ENCODE measurements at regions not wholly inside any gene's neighbourhood (a gene's known extent, or its start where the extent isn't known, plus 50 kb on each side); places are given as distances from the start of the nearest gene placed in this dataset.
"Not testable (repeated sequence)": the region's sequence is repeated elsewhere in the genome, so short reads cannot be mapped to it uniquely, and the experiment has no call there.

- WGBS, 10 experiments = 0 to 83% (median 31%) methylated on average over 1 to 2 of the region's 2 CpGs; no CpG with 5 or more reads in 1 of the 10 experiments
- no peak for ATAC-seq (replicated peaks in 6 of 8)
- no peak overlapping the region for H3K4me3 ChIP-seq
- H3K4me1 ChIP-seq (replicated peaks in 1 of 2) = no peaks in the 10 kb centered on the region
- in situ Hi-C loops (cut with MboI; ENCODE audit: low pct_unique_long_range_greater_than_20kb in 2 of 9, low sequenced_read_pairs in 9 of 9, unreplicated experiment in 9 of 9) = no loop called here
- no peak overlapping the region for H3K27ac ChIP-seq
Measured at GRCh38 chr2:194705398-194705797, 951.6 kb upstream of the SLC39A10 start.

GRCh38 chr2:194700726-194701125 lies 956.3 kb upstream of the SLC39A10 start:
- Histone ChIP-seq H3K27ac (no peak overlapping the region), H3K4me1 (replicated peaks in 1 of 2) (no peaks in the 10 kb centered on the region), H3K4me3 (no peak overlapping the region)
- no peak for ATAC-seq (replicated peaks in 6 of 8)
- in situ Hi-C loops (cut with MboI; ENCODE audit: low pct_unique_long_range_greater_than_20kb in 2 of 9, low sequenced_read_pairs in 9 of 9, unreplicated experiment in 9 of 9) = no loop called here

- Histone ChIP-seq H3K27ac (no peak overlapping the region), H3K4me1 (replicated peaks in 1 of 2) (no peaks in the 10 kb centered on the region), H3K4me3 (no peak overlapping the region)
- in situ Hi-C loops (cut with MboI; ENCODE audit: low pct_unique_long_range_greater_than_20kb in 2 of 9, low sequenced_read_pairs in 9 of 9, unreplicated experiment in 9 of 9) = no loop called here
- WGBS, 10 experiments = 6 to 100% (median 83%) methylated on average over 2 to 3 of the region's 3 CpGs
- ATAC-seq (replicated peaks in 6 of 8) = no peak
Measured at GRCh38 chr2:194700116-194700515, 956.9 kb upstream of the SLC39A10 start.

- Histone ChIP-seq H3K4me1 (replicated peaks in 1 of 2) (no peaks in the 10 kb centered on the region), H3K27ac (peak overlapping the region in 1 of 2 donors; percentile 10), H3K4me3 (no peak overlapping the region)
- in situ Hi-C loops (cut with MboI; ENCODE audit: low pct_unique_long_range_greater_than_20kb in 2 of 9, low sequenced_read_pairs in 9 of 9, unreplicated experiment in 9 of 9) = no loop called here
- ATAC-seq (replicated peaks in 6 of 8) = no peak
- 0 to 97% (median 72%) methylated on average over 1 to 3 of the region's 3 CpGs for WGBS, 10 experiments
Measured at GRCh38 chr2:194698012-194698411, 959.0 kb upstream of the SLC39A10 start.

GRCh38 chr2:194697439-194697838 lies 959.6 kb upstream of the SLC39A10 start:
- in situ Hi-C loops (cut with MboI; ENCODE audit: low pct_unique_long_range_greater_than_20kb in 2 of 9, low sequenced_read_pairs in 9 of 9, unreplicated experiment in 9 of 9) = no loop called here
- H3K4me3 ChIP-seq = no peak overlapping the region
- no peak for ATAC-seq (replicated peaks in 6 of 8)
- no peak overlapping the region for H3K27ac ChIP-seq
- H3K4me1 ChIP-seq (replicated peaks in 1 of 2) = no peaks in the 10 kb centered on the region

GRCh38 chr2:194696690-194697089 lies 960.3 kb upstream of the SLC39A10 start:
- no peaks in the 10 kb centered on the region for H3K4me1 ChIP-seq (replicated peaks in 1 of 2)
- no peak for ATAC-seq (replicated peaks in 6 of 8)
- H3K27ac ChIP-seq = no peak overlapping the region
- in situ Hi-C loops (cut with MboI; ENCODE audit: low pct_unique_long_range_greater_than_20kb in 2 of 9, low sequenced_read_pairs in 9 of 9, unreplicated experiment in 9 of 9) = no loop called here
- no peak overlapping the region for H3K4me3 ChIP-seq

GRCh38 chr2:194686569-194686968 lies 970.5 kb upstream of the SLC39A10 start:
- H3K27ac ChIP-seq = no peak overlapping the region
- no peak for ATAC-seq (replicated peaks in 6 of 8)
- WGBS, 10 experiments = 0 to 100% (median 85%) methylated on average over 1 to 3 of the region's 3 CpGs
- in situ Hi-C loops (cut with MboI; ENCODE audit: low pct_unique_long_range_greater_than_20kb in 2 of 9, low sequenced_read_pairs in 9 of 9, unreplicated experiment in 9 of 9) = no loop called here
- H3K4me3 ChIP-seq = no peak overlapping the region
- H3K4me1 ChIP-seq (replicated peaks in 1 of 2) = no peaks in the 10 kb centered on the region

GRCh38 chr2:194674043-194674442 lies 983.0 kb upstream of the SLC39A10 start:
- no peak for ATAC-seq (replicated peaks in 6 of 8)
- in situ Hi-C loops (cut with MboI; ENCODE audit: low pct_unique_long_range_greater_than_20kb in 2 of 9, low sequenced_read_pairs in 9 of 9, unreplicated experiment in 9 of 9) = no loop called here
- H3K4me1 ChIP-seq (replicated peaks in 1 of 2) = no peaks in the 10 kb centered on the region
- 0 to 100% (median 68%) methylated on average over 1 of the region's 1 CpG for WGBS, 10 experiments
- H3K4me3 ChIP-seq = no peak overlapping the region
- H3K27ac ChIP-seq = no peak overlapping the region

- Histone ChIP-seq H3K27ac (no peak overlapping the region), H3K4me1 (replicated peaks in 1 of 2) (no peaks in the 10 kb centered on the region), H3K4me3 (no peak overlapping the region)
- in situ Hi-C loops (cut with MboI; ENCODE audit: low pct_unique_long_range_greater_than_20kb in 2 of 9, low sequenced_read_pairs in 9 of 9, unreplicated experiment in 9 of 9) = no loop called here
- WGBS, 10 experiments = 42 to 93% (median 85%) methylated on average over 3 of the region's 3 CpGs; no CpG with 5 or more reads in 3 of the 10 experiments
- no peak for ATAC-seq (replicated peaks in 6 of 8)
Measured at GRCh38 chr2:194672994-194673393, 984.0 kb upstream of the SLC39A10 start.

- peak in 1 of 8 experiments; percentile 23 for ATAC-seq (replicated peaks in 6 of 8)
- peaks cover 0 to 2% of the 10 kb centered on the region in 2 donors for H3K4me1 ChIP-seq (replicated peaks in 1 of 2)
- H3K4me3 ChIP-seq = no peak overlapping the region
- H3K27ac ChIP-seq = no peak overlapping the region
- in situ Hi-C loops (cut with MboI; ENCODE audit: low pct_unique_long_range_greater_than_20kb in 2 of 9, low sequenced_read_pairs in 9 of 9, unreplicated experiment in 9 of 9) = no loop called here
- WGBS, 10 experiments = 39 to 100% (median 86%) methylated on average over 2 of the region's 2 CpGs
Measured at GRCh38 chr2:194661431-194661830, 995.6 kb upstream of the SLC39A10 start.

- H3K4me1 ChIP-seq (replicated peaks in 1 of 2); in situ Hi-C loops (cut with MboI; ENCODE audit: low pct_unique_long_range_greater_than_20kb in 2 of 9, low sequenced_read_pairs in 9 of 9, unreplicated experiment in 9 of 9); ATAC-seq (replicated peaks in 6 of 8); H3K27ac ChIP-seq; H3K4me3 ChIP-seq: not testable (repeated sequence)
- 0 to 94% (median 67%) methylated on average over 1 to 9 of the region's 9 CpGs; no CpG with 5 or more reads in 2 of the 10 experiments for WGBS, 10 experiments
Measured at GRCh38 chr2:194639057-194639456, 1018.0 kb upstream of the SLC39A10 start.

- 3 to 93% (median 67%) methylated on average over 2 to 6 of the region's 6 CpGs; no CpG with 5 or more reads in 2 of the 10 experiments for WGBS, 10 experiments
- H3K4me3 ChIP-seq = no peak overlapping the region
- H3K4me1 ChIP-seq (replicated peaks in 1 of 2) = peaks cover 0 to 3% of the 10 kb centered on the region in 2 donors
- no peak for ATAC-seq (replicated peaks in 6 of 8)
- in situ Hi-C loops (cut with MboI; ENCODE audit: low pct_unique_long_range_greater_than_20kb in 2 of 9, low sequenced_read_pairs in 9 of 9, unreplicated experiment in 9 of 9) = no loop called here
- H3K27ac ChIP-seq = no peak overlapping the region
Measured at GRCh38 chr2:194621945-194622344, 1035.1 kb upstream of the SLC39A10 start.

- Histone ChIP-seq H3K4me1 (replicated peaks in 1 of 2) (peaks cover 0 to 3% of the 10 kb centered on the region in 2 donors), H3K27ac (no peak overlapping the region), H3K4me3 (no peak overlapping the region)
- in situ Hi-C loops (cut with MboI; ENCODE audit: low pct_unique_long_range_greater_than_20kb in 2 of 9, low sequenced_read_pairs in 9 of 9, unreplicated experiment in 9 of 9) = no loop called here
- peak in 4 of 8 experiments; percentile 11 to 72 (median 28) for ATAC-seq (replicated peaks in 6 of 8)
Measured at GRCh38 chr2:194619366-194619765, 1037.7 kb upstream of the SLC39A10 start.

GRCh38 chr2:194618432-194618831 lies 1038.6 kb upstream of the SLC39A10 start:
- in situ Hi-C loops (cut with MboI; ENCODE audit: low pct_unique_long_range_greater_than_20kb in 2 of 9, low sequenced_read_pairs in 9 of 9, unreplicated experiment in 9 of 9) = no loop called here
- Histone ChIP-seq H3K4me3 (no peak overlapping the region), H3K27ac (no peak overlapping the region), H3K4me1 (replicated peaks in 1 of 2) (peaks cover 0 to 3% of the 10 kb centered on the region in 2 donors)
- ATAC-seq (replicated peaks in 6 of 8) = no peak

GRCh38 chr2:194616334-194616733 lies 1040.7 kb upstream of the SLC39A10 start:
- WGBS, 10 experiments = 0 to 100% (median 30%) methylated on average over 1 of the region's 1 CpG; no CpG with 5 or more reads in 4 of the 10 experiments
- Histone ChIP-seq H3K4me1 (replicated peaks in 1 of 2) (peaks cover 0 to 3% of the 10 kb centered on the region in 2 donors), H3K4me3 (no peak overlapping the region), H3K27ac (no peak overlapping the region)
- ATAC-seq (replicated peaks in 6 of 8) = no peak
- in situ Hi-C loops (cut with MboI; ENCODE audit: low pct_unique_long_range_greater_than_20kb in 2 of 9, low sequenced_read_pairs in 9 of 9, unreplicated experiment in 9 of 9) = no loop called here

Measured in motor neuron (in vitro differentiated cells).